NT2/D1 (cell line): ENCODE measurements at regions not wholly inside any gene's neighbourhood (a gene's known extent, or its start where the extent isn't known, plus 50 kb on each side); places are given as distances from the start of the nearest gene placed in this dataset.

Experiments
- DNase-seq: peaks from one replicate; pipeline ENCODE4 v3.0.0-alpha.2; 2011; ENCODE audit warnings: low read depth, low spot score
- H3K27me3 ChIP-seq: 2 replicates; pipeline ENCODE4 v1.6.0; 2011; ENCODE audit warnings: mild to moderate bottlenecking; ENCODE audit not compliant: insufficient read length, insufficient read depth
- H3K36me3 ChIP-seq: 2 replicates; pipeline ENCODE4 v1.6.1; 2011; ENCODE audit warnings: mild to moderate bottlenecking, low read length, mixed read lengths; ENCODE audit not compliant: insufficient read depth, insufficient read length
- H3K4me1 ChIP-seq: 2 replicates; pipeline ENCODE4 v1.5.1; 2011; ENCODE audit not compliant: insufficient read depth, insufficient read length
- H3K4me3 ChIP-seq: 2 replicates; pipeline ENCODE4 v1.5.1; 2011; ENCODE audit warnings: low read depth; ENCODE audit not compliant: insufficient read length
- H3K9ac ChIP-seq: 2 replicates; pipeline ENCODE4 v1.6.0; 2011; ENCODE audit warnings: low read depth; ENCODE audit not compliant: insufficient read length
- H3K9me3 ChIP-seq: 2 replicates; pipeline ENCODE4 v1.5.1; 2011; ENCODE audit warnings: mild to moderate bottlenecking, low read length; ENCODE audit not compliant: insufficient read depth
- SUZ12 ChIP-seq: IDR thresholded peaks from 2 replicates; pipeline ENCODE4 v1.6.1; 2011; ENCODE audit not compliant: insufficient read length, insufficient read depth; ENCODE audit errors: extremely low read depth
- YY1 ChIP-seq: IDR thresholded peaks from 2 replicates; pipeline ENCODE4 v1.6.1; 2011; ENCODE audit not compliant: insufficient read length, insufficient read depth
- ZNF274 ChIP-seq: IDR thresholded peaks from 2 replicates; pipeline ENCODE4 v1.6.1; 2011; ENCODE audit warnings: mild to moderate bottlenecking, low read depth, low read length

DNA sequence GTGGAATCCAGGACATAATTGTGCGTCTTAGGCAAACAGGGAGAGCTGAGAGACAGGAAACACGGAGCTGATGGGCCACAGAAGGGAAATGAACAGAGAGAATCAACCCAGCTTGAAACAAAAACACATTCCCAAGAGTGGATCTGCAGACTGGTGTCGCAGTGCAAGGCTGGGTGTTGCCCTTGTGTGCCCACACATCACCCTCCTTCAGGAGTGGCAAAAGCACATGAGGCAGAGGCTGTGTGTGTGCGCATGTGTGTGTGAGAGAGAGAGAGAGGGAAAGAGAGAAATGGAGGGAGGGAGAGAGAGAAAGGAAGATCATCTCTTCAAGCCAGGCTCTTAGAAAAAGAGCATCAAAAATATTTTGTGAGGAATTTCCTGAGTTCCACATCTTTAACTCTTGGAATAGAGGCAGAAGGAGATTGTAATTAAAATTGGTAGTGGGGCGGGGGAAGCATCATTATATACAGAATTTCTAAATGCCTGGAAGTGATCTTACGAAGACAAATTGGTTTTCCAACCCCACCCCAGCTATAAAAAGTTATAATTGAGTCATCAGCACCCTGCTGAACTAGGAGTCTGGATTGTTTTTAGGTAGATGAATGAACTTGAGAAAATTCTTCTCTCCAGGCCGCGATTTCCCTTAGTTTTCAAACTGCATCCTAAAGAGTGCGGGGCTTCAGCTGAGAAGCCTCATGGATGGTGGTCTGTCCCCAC, 480.7 kb downstream of the NPHP4 start:
- Histone ChIP-seq H3K9me3 (no peaks in the 10 kb centered on the region), H3K36me3 (no peaks in the 10 kb centered on the region), H3K4me1 (peaks cover 5% of the 10 kb centered on the region), H3K9ac (no peak overlapping the region), H3K4me3 (no peak overlapping the region), H3K27me3 (peaks cover 26% of the 10 kb centered on the region)
- no peak for DNase-seq
- TF ChIP-seq YY1 (no peak), SUZ12 (no peak), ZNF274 (no peak)

DNA sequence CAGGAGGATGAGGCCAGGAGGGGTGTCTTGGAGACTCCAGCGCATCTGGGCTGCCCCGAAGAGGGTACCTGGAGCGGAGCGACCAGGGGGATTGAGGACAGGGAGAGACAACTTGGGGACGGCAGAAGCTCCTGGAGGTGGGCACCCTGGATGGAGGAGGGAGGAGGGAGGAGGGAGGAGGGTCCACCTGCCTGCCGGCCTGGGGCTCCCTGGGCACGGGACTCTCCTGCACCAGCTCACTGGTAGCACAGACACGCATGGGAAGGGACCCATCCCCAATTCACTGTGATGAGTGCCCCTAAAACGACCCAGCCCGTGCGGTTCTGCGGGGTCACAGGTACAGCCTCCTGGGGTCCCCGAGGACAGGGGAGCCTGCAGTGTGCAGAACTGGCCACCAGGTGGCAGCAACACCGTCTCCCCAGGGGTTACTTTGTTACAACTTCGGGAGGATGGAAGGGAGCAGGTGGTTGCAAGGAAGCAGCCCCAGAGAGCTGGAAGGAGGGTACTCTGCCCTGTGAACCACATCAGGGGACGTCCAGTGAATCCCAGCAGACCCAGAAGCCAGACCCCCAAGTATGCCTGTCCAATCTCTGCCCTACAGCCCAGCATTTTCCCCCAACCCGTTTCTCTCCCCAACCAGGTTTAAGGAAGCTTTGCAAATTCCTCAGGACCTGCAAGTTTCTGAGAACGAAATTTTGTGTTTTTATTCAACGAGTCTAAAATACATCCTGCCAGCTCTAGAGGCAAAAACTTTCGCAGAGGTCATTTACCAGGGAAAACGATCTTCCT, 482.4 kb downstream of the NPHP4 start:
- peak; percentile 35 for DNase-seq
- Histone ChIP-seq H3K27me3 (peaks cover 21% of the 10 kb centered on the region), H3K4me1 (peaks cover 5% of the 10 kb centered on the region), H3K36me3 (no peaks in the 10 kb centered on the region), H3K9ac (no peak overlapping the region), H3K9me3 (no peaks in the 10 kb centered on the region), H3K4me3 (no peak overlapping the region)
- TF ChIP-seq ZNF274, result no peak
- TF ChIP-seq SUZ12, result no peak
- TF ChIP-seq YY1, result no peak

DNA sequence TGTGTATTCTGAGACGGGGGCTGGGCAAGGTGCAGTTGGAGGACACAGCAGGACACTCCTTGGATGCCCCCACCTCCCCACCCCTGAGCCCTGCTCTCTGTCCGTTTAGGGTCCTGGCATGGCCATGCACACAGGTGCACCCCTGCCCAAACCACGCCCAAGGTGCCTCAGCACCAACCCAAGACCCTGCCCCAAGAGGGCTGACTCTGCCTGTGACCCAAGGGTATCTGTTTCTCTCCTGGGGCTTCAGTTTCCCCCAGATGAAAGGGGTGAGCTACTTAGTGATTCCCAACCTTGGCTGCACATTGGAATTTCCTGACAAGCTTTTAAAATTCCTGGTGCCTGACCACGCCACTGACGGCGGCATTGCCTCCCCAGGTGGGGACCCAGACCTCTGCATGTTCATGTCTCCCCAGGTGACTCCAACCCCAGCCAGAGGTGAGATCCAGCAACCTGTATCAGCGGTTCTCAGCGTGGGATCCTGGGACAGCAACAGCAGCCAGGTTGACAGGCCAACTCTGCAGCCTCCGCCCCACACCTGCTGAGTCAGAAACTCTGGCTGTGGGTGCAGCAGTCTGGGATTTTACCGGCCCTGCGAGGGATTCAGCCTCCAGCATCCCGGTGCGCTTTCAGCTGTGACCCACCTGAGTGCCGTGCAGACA, 483.4 kb downstream of the NPHP4 start:
- DNase-seq, result no peak
- no peak overlapping the region for H3K9ac ChIP-seq
- H3K4me1 ChIP-seq, result peaks cover 5% of the 10 kb centered on the region
- TF ChIP-seq SUZ12 (no peak), ZNF274 (no peak), YY1 (no peak)
- peaks cover 21% of the 10 kb centered on the region for H3K27me3 ChIP-seq
- H3K36me3 ChIP-seq, result no peaks in the 10 kb centered on the region
- no peaks in the 10 kb centered on the region for H3K9me3 ChIP-seq
- H3K4me3 ChIP-seq, result no peak overlapping the region

DNA sequence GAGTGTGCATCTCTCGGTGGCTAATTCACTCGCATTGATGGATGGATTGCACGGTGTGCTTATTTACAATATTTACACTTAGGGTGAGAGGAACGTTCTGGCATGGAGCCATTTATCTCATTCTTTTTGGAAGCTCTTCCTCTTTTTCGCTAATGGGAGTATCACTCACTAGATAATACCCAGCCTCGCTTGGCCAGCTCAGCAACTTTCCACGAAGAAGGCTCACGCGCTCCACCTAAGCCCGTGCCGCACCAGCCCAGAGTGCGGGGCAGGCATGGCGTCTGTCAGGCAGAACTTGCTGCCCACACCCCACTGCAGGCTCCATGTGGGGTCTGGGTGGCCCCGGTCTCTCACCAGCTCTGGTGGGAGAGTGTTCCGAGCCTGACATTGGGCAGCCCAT, 484.9 kb downstream of the NPHP4 start:
- Histone ChIP-seq H3K27me3 (peaks cover 14% of the 10 kb centered on the region), H3K36me3 (no peaks in the 10 kb centered on the region), H3K9ac (no peak overlapping the region), H3K4me1 (peaks cover 5% of the 10 kb centered on the region), H3K4me3 (no peak overlapping the region), H3K9me3 (no peaks in the 10 kb centered on the region)
- DNase-seq, result no peak
- TF ChIP-seq SUZ12 (no peak), YY1 (no peak), ZNF274 (no peak)

DNA sequence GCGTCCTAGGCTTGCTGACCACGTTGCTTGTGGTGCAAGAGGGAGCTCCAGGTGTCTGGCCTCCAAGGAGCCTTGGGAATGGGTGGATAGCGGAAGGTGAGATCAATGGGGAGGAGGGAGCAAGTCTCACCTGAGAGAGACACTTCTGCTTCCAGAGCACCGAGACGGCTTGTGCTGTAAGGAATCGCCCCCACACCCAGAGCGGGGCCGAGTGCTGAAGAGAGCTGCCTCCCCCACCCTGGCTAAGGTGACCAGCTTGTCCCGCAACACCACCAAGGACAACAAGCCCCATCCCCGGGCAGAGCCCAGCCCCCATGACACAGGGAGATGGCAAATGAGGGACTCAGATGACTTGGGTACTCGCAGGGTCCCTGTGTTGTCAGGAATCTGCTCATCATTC, 485.6 kb downstream of the NPHP4 start:
- TF ChIP-seq YY1 (no peak), SUZ12 (no peak), ZNF274 (no peak)

DNA sequence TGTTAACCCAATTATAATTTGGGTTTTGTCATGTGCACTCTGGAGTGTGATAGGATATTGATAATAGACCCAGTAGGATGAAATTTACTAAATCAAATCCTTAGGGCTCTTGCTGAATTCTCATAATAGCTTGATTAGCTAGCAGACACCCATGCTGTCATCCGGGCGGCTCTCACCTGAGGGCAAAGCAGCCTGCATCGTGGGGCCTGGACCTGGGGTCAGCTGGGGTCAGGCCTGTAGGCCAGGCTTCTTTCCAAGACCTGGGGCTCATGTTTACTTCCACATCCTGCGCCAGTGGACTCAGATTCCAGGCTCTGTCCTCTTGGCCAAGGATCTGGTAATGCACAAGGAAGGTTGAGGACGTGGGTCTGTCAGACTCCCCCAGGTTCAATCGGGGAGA, 486.3 kb downstream of the NPHP4 start:
- peaks cover 9% of the 10 kb centered on the region for H3K27me3 ChIP-seq
- H3K36me3 ChIP-seq, result no peaks in the 10 kb centered on the region
- H3K4me1 ChIP-seq, result peaks cover 5% of the 10 kb centered on the region
- H3K9me3 ChIP-seq, result no peaks in the 10 kb centered on the region
- no peak overlapping the region for H3K4me3 ChIP-seq
- no peak for DNase-seq
- TF ChIP-seq SUZ12 (no peak), ZNF274 (no peak), YY1 (no peak)
- H3K9ac ChIP-seq, result no peak overlapping the region

More for the DNA sequence above, 485.6 kb downstream of the NPHP4 start:
- Histone ChIP-seq H3K4me3 (no peak overlapping the region), H3K4me1 (peaks cover 5% of the 10 kb centered on the region), H3K36me3 (no peaks in the 10 kb centered on the region), H3K9ac (no peak overlapping the region), H3K27me3 (peaks cover 13% of the 10 kb centered on the region), H3K9me3 (no peaks in the 10 kb centered on the region)
- DNase-seq, result no peak

DNA sequence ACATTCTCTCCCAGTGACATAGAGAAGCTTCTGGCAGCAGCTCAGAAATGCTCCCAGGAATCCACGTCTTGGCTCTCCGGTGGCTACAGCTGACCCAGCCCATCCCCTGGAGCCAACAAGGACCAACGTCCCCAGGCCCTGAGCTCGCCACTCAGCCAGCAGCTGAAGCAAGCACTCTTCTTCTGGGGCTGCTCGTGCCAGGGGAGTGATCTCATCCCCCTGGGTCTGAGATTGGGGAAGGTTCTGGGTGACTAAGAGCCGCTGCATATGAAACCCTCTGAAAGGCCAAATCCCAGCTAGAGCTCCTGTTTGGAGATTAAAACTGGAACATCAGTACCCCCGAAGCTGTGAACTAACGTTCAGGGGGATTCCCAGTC, 487.9 kb downstream of the NPHP4 start:
- no peaks in the 10 kb centered on the region for H3K36me3 ChIP-seq
- DNase-seq, result no peak

More for the DNA sequence above, 487.9 kb downstream of the NPHP4 start:
- Histone ChIP-seq H3K4me1 (peaks cover 5% of the 10 kb centered on the region), H3K4me3 (no peak overlapping the region), H3K27me3 (no peaks in the 10 kb centered on the region), H3K9me3 (no peaks in the 10 kb centered on the region), H3K9ac (no peak overlapping the region)
- TF ChIP-seq ZNF274, result no peak
- TF ChIP-seq YY1, result no peak
